CD4-positive, CD25-positive, alpha-beta regulatory T cell (primary cell): ENCODE measurements at regions not wholly inside any gene's neighbourhood (a gene's known extent, or its start where the extent isn't known, plus 50 kb on each side); places are given as distances from the start of the nearest gene placed in this dataset.
A peak's percentile ranks its signal among the peaks of the same experiment; 100 is the strongest.

Experiments used
- ATAC-seq, 2 donors: fragments of 150-1000 bp; cut with Tn5 transposase; one replicate each; pipeline ENCODE4 v1.10.0; 2021; ENCODE audit warnings: low read depth in 2 of 2, moderate number of reproducible peaks in 2 of 2, moderate library complexity in 1 of 2
- DNase-seq, 3 donors: peaks; one replicate each; pipeline versions ENCODE4 v3.0.0 to v3.0.0-alpha.2; 2012 to 2022; ENCODE audit warnings: mixed read lengths in 1 of 3
- H3K27ac ChIP-seq: one replicate; pipeline ENCODE4 v1.7.0; 2013; ENCODE audit warnings: mild to moderate bottlenecking, low read length; ENCODE audit not compliant: insufficient read depth, poor library complexity, severe bottlenecking
- H3K27me3 ChIP-seq: one replicate; pipeline ENCODE4 v1.7.0; 2013; ENCODE audit warnings: low read length; ENCODE audit not compliant: control insufficient read depth, insufficient read depth
- H3K36me3 ChIP-seq: one replicate; pipeline ENCODE4 v1.7.0; 2013; ENCODE audit warnings: mild to moderate bottlenecking, low read length, moderate library complexity; ENCODE audit not compliant: control insufficient read depth, insufficient read depth
- H3K4me1 ChIP-seq: 2 replicates; pipeline ENCODE4 v1.7.0; 2013; ENCODE audit warnings: mild to moderate bottlenecking, low read length; ENCODE audit not compliant: insufficient read depth, control insufficient read depth, poor library complexity, severe bottlenecking
- H3K4me3 ChIP-seq: one replicate; pipeline ENCODE4 v1.7.0; 2013; ENCODE audit warnings: low read depth, mild to moderate bottlenecking, low read length, moderate library complexity
- H3K9me3 ChIP-seq, 2 experiments: 1 replicate in 1 of 2; 2 replicates in 1 of 2; pipeline ENCODE4 v1.7.0; 2013; ENCODE audit warnings: low read length in 2 of 2, mild to moderate bottlenecking in 1 of 2, moderate library complexity in 1 of 2; ENCODE audit not compliant: control insufficient read depth in 2 of 2
- H3K27ac Mint-ChIP-seq, 3 donors: one replicate each; pipeline ENCODE4 v1.8.0; 2020 to 2022; ENCODE audit warnings: mild to moderate bottlenecking in 3 of 3, mixed read lengths in 3 of 3, moderate library complexity in 2 of 3
- H3K27me3 Mint-ChIP-seq: one replicate; pipeline ENCODE4 v1.8.0; 2022; ENCODE audit warnings: mild to moderate bottlenecking, mixed read lengths
- H3K36me3 Mint-ChIP-seq: one replicate; pipeline ENCODE4 v1.8.0; 2020; ENCODE audit warnings: mixed read lengths
- H3K4me1 Mint-ChIP-seq, 4 donors: one replicate each; pipeline ENCODE4 v1.8.0; 2020 to 2022; ENCODE audit warnings: mixed read lengths in 4 of 4, mild to moderate bottlenecking in 1 of 4
- H3K4me3 Mint-ChIP-seq, 4 donors: one replicate each; pipeline ENCODE4 v1.8.0; 2020 to 2022; ENCODE audit warnings: mild to moderate bottlenecking in 4 of 4, mixed read lengths in 4 of 4, moderate library complexity in 3 of 4
- H3K9me3 Mint-ChIP-seq, 7 donors: one replicate each; pipeline ENCODE4 v1.8.0; 2020 to 2022; ENCODE audit warnings: mixed read lengths in 7 of 7, mild to moderate bottlenecking in 3 of 7, moderate library complexity in 2 of 7

DNA sequence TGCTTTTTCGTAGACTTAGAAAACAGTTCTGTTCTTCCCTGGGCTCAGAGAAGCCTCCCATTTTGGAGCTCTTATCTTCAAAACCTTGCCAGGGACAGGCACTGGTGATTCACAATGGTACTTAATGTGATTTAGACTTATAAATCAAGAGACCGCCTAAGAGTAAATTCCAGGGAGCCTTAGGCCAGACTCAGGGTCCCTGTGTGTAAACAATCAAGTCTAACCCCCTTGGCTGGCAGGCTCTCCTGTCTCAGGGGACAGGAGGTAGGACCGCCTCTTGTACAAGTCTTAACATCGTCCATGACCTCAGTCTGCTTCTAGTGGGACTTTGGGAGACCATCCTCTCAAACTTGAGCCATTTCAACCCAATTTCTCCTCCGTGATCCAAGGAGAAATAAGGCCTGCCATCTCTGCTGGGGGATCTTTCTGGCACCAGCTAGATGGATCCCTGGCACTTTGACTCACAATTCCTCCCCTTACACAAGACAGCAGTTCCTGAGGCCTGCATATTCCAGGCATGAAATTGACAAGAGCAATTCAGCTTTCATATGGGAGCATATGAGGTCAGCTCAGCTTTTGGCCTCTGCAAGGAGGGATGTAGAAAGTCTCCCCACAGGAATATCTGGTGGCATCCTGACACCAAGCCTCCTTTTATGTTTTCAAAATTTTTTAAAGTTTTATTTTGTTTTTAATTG lies 487.0 kb downstream of the TNS1 start:
- Histone ChIP-seq H3K27me3 (no peaks in the 10 kb centered on the region), H3K9me3 (no peaks in the 10 kb centered on the region), H3K4me1 (no peaks in the 10 kb centered on the region), H3K27ac (no peak overlapping the region), H3K36me3 (no peaks in the 10 kb centered on the region), H3K4me3 (no peak overlapping the region)
- DNase-seq = no peak
- no peaks in the 10 kb centered on the region for H3K4me1 Mint-ChIP-seq
- H3K9me3 Mint-ChIP-seq = peaks cover 0 to 2% (median 0%) of the 10 kb centered on the region in 7 donors
- peaks cover 4% of the 10 kb centered on the region for H3K27me3 Mint-ChIP-seq
- H3K4me3 Mint-ChIP-seq = no peak overlapping the region
- no peak for ATAC-seq
- no peaks in the 10 kb centered on the region for H3K36me3 Mint-ChIP-seq
- H3K27ac Mint-ChIP-seq = no peak overlapping the region

DNA sequence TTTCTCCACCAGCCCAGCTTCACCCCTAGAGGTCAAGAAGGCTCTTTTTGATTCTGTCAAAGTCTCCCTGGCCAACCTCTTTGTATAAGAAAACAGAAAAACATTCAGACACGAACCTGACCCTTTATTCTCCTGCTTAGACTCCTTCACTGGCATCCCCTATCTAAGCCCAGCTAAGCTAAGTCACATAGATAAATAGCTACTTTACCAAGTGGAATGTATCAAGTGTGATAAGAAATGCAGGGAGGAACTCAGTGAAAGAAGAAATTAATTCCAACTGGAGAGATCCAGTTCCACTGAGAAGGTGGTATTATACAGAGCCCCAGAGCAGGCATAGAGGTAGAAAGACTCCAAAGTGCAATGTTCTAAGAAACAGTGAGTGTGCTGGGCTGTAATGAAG lies 489.5 kb downstream of the TNS1 start:
- Mint-ChIP-seq H3K4me1 (no peaks in the 10 kb centered on the region), H3K4me3 (no peak overlapping the region)
- H3K9me3 ChIP-seq = no peaks in the 10 kb centered on the region

DNA sequence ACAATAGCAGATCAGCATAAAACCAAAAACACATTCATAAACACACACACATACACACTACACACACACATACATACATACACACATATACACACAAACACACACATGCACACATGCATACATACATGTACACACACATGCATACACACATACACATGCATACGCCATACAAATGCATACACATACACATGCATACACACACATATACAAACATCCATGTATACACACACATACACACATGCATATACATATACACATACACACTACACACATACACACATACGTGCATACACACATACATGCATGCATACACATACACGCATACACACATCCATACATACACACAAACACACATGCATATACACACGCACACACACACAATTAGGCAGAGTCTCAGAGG lies 490.1 kb downstream of the TNS1 start:
- peaks cover 0 to 3% (median 0%) of the 10 kb centered on the region in 7 donors for H3K9me3 Mint-ChIP-seq
- Histone ChIP-seq H3K4me3 (no peak overlapping the region), H3K27me3 (peaks cover 5% of the 10 kb centered on the region), H3K36me3 (no peaks in the 10 kb centered on the region), H3K9me3 (no peaks in the 10 kb centered on the region), H3K27ac (no peak overlapping the region), H3K4me1 (no peaks in the 10 kb centered on the region)
- no peak for DNase-seq
- H3K4me1 Mint-ChIP-seq = no peaks in the 10 kb centered on the region
- H3K27me3 Mint-ChIP-seq = peaks cover 4% of the 10 kb centered on the region
- H3K27ac Mint-ChIP-seq = no peak overlapping the region
- H3K4me3 Mint-ChIP-seq = no peak overlapping the region
- H3K36me3 Mint-ChIP-seq = no peaks in the 10 kb centered on the region
- ATAC-seq = no peak

More for the DNA sequence above, 489.5 kb downstream of the TNS1 start:
- DNase-seq (no peak), ATAC-seq (no peak)
- Mint-ChIP-seq H3K27ac (no peak overlapping the region), H3K9me3 (peaks cover 0 to 3% (median 0%) of the 10 kb centered on the region in 7 donors), H3K36me3 (no peaks in the 10 kb centered on the region), H3K27me3 (peaks cover 4% of the 10 kb centered on the region)
- no peaks in the 10 kb centered on the region for H3K36me3 ChIP-seq
- no peak overlapping the region for H3K4me3 ChIP-seq
- H3K27me3 ChIP-seq = peaks cover 5% of the 10 kb centered on the region
- H3K27ac ChIP-seq = no peak overlapping the region
- no peaks in the 10 kb centered on the region for H3K4me1 ChIP-seq

DNA sequence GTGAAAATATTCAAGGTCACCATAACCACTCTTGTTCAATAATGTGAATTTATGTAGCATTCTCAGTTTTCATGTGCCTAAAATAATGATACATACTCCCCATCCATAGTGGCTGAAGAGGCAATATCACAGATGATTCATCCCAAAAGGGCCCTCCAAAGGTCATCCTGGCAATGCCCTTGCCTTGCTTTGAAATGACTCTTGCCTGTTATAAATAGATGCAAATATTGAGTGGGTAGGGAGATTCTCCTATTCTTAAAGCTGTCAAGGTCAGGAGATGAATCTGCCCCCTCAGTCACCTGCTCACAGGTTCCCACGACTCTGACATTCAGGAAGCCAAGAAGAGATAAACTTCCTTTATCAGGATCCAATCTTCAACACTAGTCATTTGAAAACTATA lies 490.5 kb downstream of the TNS1 start:
- DNase-seq (no peak), ATAC-seq (no peak)
- Mint-ChIP-seq H3K36me3 (no peaks in the 10 kb centered on the region), H3K4me1 (no peaks in the 10 kb centered on the region), H3K4me3 (no peak overlapping the region), H3K27me3 (peaks cover 4% of the 10 kb centered on the region), H3K9me3 (peaks cover 0 to 3% (median 0%) of the 10 kb centered on the region in 7 donors), H3K27ac (no peak overlapping the region)
- Histone ChIP-seq H3K9me3 (no peaks in the 10 kb centered on the region), H3K27ac (no peak overlapping the region), H3K36me3 (no peaks in the 10 kb centered on the region), H3K4me1 (no peaks in the 10 kb centered on the region), H3K27me3 (peaks cover 5% of the 10 kb centered on the region), H3K4me3 (no peak overlapping the region)

DNA sequence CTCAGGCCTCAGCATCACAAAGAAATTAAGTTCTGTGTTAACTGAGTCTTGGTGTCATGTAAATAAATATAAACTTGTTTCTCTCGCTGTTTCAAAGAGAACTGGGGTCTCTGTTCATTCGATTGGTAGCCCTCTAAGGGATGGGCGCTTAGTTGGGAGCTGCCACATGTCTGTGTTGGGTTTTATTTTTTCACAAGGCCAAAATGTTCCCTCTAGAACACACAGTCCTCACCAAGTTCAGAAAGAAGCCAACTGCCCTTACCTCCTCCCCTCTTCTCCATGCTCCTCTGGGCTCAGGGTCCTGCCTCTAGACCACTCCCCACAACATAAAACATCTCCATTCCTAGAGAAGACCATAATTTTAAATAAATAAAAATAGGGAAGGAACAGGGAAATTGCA lies 490.9 kb downstream of the TNS1 start:
- H3K27me3 Mint-ChIP-seq = peaks cover 4% of the 10 kb centered on the region
- H3K36me3 Mint-ChIP-seq = no peaks in the 10 kb centered on the region
- H3K9me3 Mint-ChIP-seq = peaks cover 0 to 3% (median 0%) of the 10 kb centered on the region in 7 donors
- H3K4me3 Mint-ChIP-seq = no peak overlapping the region
- Histone ChIP-seq H3K27ac (no peak overlapping the region), H3K9me3 (no peaks in the 10 kb centered on the region), H3K36me3 (no peaks in the 10 kb centered on the region), H3K4me3 (no peak overlapping the region), H3K27me3 (peaks cover 5% of the 10 kb centered on the region), H3K4me1 (no peaks in the 10 kb centered on the region)
- DNase-seq (no peak), ATAC-seq (no peak)
- no peaks in the 10 kb centered on the region for H3K4me1 Mint-ChIP-seq
- no peak overlapping the region for H3K27ac Mint-ChIP-seq

DNA sequence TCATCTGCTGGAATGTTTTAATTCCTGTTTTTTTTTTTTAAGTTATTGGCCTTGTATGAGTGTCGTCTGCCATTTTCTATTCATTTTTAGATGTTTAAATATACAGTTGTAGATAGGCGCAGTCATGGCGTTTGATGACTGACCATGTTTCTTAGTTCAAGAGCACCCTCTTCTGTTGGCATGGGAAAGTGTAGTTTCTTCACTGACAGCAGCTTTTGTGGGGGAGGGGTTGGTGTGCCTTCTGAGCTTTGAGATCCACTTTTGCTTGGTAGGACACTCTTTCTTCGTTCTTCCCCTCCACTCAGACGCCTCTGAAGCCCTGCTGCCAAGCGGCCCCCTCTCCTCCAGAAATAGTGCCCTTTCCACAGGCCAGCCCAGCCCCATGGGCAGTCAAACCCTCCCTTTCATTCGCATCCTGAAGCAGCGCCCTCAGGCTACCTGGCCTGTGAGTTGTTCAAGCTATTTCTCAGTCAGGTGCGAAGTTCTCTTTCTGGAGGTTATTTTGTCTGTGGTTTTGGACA lies 492.0 kb downstream of the TNS1 start:
- ATAC-seq (no peak), DNase-seq (peak in 2 of 3 donors; percentile 21 to 56)
- Histone ChIP-seq H3K36me3 (no peaks in the 10 kb centered on the region), H3K9me3 (no peaks in the 10 kb centered on the region), H3K27me3 (peaks cover 5% of the 10 kb centered on the region), H3K4me3 (no peak overlapping the region), H3K4me1 (no peaks in the 10 kb centered on the region), H3K27ac (no peak overlapping the region)
- H3K36me3 Mint-ChIP-seq = no peaks in the 10 kb centered on the region
- peaks cover 0 to 5% (median 0%) of the 10 kb centered on the region in 4 donors for H3K4me1 Mint-ChIP-seq
- no peak overlapping the region for H3K27ac Mint-ChIP-seq
- H3K4me3 Mint-ChIP-seq = no peak overlapping the region
- H3K9me3 Mint-ChIP-seq = peaks cover 0 to 2% (median 0%) of the 10 kb centered on the region in 7 donors
- peaks cover 4% of the 10 kb centered on the region for H3K27me3 Mint-ChIP-seq

DNA sequence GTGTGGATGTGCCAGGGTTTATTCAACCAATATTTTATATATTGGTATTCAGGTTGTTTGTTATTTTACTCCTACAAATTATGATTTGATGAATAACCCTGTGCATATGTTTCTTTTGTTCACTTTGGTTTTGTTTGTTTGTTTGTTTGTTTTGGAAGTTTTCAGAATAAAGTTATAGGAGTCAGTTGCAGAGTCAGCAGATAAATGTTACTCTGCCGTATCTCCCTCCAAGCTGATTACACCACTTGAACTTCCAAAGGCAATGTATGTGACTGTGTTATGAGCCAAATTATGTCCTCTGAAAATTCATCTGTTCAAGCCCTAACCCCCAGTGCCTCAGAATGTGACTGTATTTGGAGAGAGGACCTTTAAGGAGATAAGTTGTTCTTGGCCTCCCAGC lies 497.5 kb downstream of the TNS1 start:
- no peak for ATAC-seq
- Mint-ChIP-seq H3K4me3 (no peak overlapping the region), H3K27me3 (peaks cover 5% of the 10 kb centered on the region), H3K9me3 (peaks cover 0 to 4% (median 0%) of the 10 kb centered on the region in 7 donors), H3K27ac (no peak overlapping the region), H3K36me3 (no peaks in the 10 kb centered on the region), H3K4me1 (peaks cover 0 to 5% (median 0%) of the 10 kb centered on the region in 4 donors)
- Histone ChIP-seq H3K9me3 (no peaks in the 10 kb centered on the region), H3K4me1 (no peaks in the 10 kb centered on the region), H3K27ac (no peak overlapping the region), H3K27me3 (peaks cover 5% of the 10 kb centered on the region), H3K36me3 (no peaks in the 10 kb centered on the region), H3K4me3 (no peak overlapping the region)
- DNase-seq = no peak

DNA sequence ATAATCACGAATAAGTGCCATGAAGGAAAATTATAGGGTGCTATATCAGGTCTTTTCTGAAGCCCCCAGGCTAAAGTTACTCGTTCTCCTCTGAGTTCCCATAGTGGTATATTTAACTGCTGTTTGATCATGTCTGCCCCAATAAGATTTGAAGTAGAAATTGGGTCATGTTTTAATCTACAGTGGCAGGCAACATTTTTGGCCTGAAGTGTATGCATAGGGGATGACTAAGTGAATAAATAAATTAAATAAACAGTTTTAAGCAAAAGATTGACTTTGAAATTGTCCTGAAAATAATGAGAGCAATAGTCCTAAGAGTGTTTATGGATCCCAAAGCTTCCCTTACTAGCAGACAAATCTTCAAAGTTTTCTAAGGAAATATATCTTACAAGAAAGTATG lies 500.9 kb downstream of the TNS1 start:
- H3K4me3 Mint-ChIP-seq = no peak overlapping the region
- no peaks in the 10 kb centered on the region for H3K36me3 Mint-ChIP-seq
- Histone ChIP-seq H3K4me3 (no peak overlapping the region), H3K27me3 (no peaks in the 10 kb centered on the region), H3K36me3 (no peaks in the 10 kb centered on the region), H3K27ac (no peak overlapping the region), H3K9me3 (no peaks in the 10 kb centered on the region), H3K4me1 (no peaks in the 10 kb centered on the region)
- peaks cover 0 to 5% (median 0%) of the 10 kb centered on the region in 4 donors for H3K4me1 Mint-ChIP-seq
- no peak overlapping the region for H3K27ac Mint-ChIP-seq
- peaks cover 0 to 5% (median 0%) of the 10 kb centered on the region in 7 donors for H3K9me3 Mint-ChIP-seq
- peaks cover 5% of the 10 kb centered on the region for H3K27me3 Mint-ChIP-seq
- DNase-seq (no peak), ATAC-seq (no peak)
